C4-2B (cell line): ENCODE measurements at regions not wholly inside any gene's neighbourhood (a gene's known extent, or its start where the extent isn't known, plus 50 kb on each side); places are given as distances from the start of the nearest gene placed in this dataset.
A peak's percentile ranks its signal among the peaks of the same experiment; 100 is the strongest.

Source experiments
- H3K27ac ChIP-seq: fragments of 450-650 bp; 2 replicates; pipeline ENCODE4 v1.5.1; 2017
- ZFX ChIP-seq: fragments of 450-650 bp; IDR thresholded peaks from 2 replicates; pipeline ENCODE4 v1.6.1; 2017
- TF ChIP-seq, protein P1 (sequence below): fragments of 450-650 bp; conservative IDR thresholded peaks from 2 replicates; pipeline ENCODE4 v1.5.1; 2017; ENCODE audit warnings: mild to moderate bottlenecking

DNA sequence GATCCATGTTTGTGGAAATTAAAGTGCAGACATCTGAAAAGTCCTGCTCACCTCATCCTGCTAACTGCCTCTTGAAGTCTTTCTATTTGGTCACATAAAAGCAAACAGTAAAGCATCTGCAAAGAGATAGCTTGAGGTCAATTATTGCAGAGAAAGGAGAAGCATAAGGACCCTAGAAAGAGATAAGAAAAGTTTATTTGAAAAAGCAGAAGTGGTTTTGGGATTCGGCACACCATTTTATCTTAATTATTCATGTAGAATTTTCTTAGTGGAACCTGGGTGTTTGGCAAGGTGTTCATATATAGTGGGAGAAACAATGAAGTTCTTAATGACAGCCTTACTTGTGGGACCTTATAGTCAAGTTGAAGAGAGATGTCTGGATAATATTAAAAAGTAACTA, 280.8 kb downstream of the CENPW start:
- no peak overlapping the region for H3K27ac ChIP-seq
- TF ChIP-seq ZFX: no peak
- TF ChIP-seq, protein P1, sequence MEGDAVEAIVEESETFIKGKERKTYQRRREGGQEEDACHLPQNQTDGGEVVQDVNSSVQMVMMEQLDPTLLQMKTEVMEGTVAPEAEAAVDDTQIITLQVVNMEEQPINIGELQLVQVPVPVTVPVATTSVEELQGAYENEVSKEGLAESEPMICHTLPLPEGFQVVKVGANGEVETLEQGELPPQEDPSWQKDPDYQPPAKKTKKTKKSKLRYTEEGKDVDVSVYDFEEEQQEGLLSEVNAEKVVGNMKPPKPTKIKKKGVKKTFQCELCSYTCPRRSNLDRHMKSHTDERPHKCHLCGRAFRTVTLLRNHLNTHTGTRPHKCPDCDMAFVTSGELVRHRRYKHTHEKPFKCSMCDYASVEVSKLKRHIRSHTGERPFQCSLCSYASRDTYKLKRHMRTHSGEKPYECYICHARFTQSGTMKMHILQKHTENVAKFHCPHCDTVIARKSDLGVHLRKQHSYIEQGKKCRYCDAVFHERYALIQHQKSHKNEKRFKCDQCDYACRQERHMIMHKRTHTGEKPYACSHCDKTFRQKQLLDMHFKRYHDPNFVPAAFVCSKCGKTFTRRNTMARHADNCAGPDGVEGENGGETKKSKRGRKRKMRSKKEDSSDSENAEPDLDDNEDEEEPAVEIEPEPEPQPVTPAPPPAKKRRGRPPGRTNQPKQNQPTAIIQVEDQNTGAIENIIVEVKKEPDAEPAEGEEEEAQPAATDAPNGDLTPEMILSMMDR: no peak

- TF ChIP-seq, protein P1: no peak
- no peak for TF ChIP-seq ZFX
These were observed 285.1 kb downstream of the CENPW start for GRCh38 chr6:126625019-126625418.

DNA sequence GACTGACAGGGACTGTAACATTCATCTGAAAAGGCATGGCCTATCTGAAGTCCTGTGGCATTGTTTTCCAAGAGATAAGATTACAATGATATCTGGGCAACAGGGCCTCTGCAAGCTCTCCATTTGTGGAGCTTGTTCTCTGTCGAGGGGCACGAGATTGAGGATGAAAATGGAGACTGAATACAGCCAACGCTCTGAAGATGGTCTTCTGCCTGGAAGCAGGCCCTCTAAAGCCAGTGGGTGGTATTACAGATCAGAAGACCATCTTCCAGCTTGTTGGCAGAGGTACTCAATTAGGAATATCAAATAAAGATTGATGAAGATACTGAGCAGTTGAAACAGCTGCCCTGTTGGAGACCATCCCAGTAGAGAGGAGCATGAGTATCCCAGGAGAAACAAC, 288.2 kb downstream of the CENPW start:
- no peak overlapping the region for H3K27ac ChIP-seq
- no peak for TF ChIP-seq ZFX
- TF ChIP-seq, protein P1: peak; percentile 11

More at GRCh38 chr6:126625019-126625418, 285.1 kb downstream of the CENPW start:
- no peak overlapping the region for H3K27ac ChIP-seq

- no peak overlapping the region for H3K27ac ChIP-seq
- TF ChIP-seq ZFX: no peak
- TF ChIP-seq, protein P1: no peak
These were observed 291.4 kb downstream of the CENPW start for GRCh38 chr6:126631363-126631762.

GRCh38 chr6:126632271-126632670, 292.4 kb downstream of the CENPW start:
- TF ChIP-seq ZFX: no peak
- TF ChIP-seq, protein P1: no peak
- no peak overlapping the region for H3K27ac ChIP-seq

- no peak overlapping the region for H3K27ac ChIP-seq
- TF ChIP-seq, protein P1: no peak
- TF ChIP-seq ZFX: no peak
These were observed 293.5 kb downstream of the CENPW start for GRCh38 chr6:126633373-126633772.

- H3K27ac ChIP-seq: no peak overlapping the region
- TF ChIP-seq ZFX: no peak
- TF ChIP-seq, protein P1: no peak
These were observed 300.4 kb downstream of the CENPW start for GRCh38 chr6:126640356-126640755.
